ENCODE measurements at regions not wholly inside any gene's neighbourhood (a gene's known extent, or its start where the extent isn't known, plus 50 kb on each side); places are given as distances from the start of the nearest gene placed in this dataset.
A peak's percentile ranks its signal among the peaks of the same experiment; 100 is the strongest.
"Not testable (repeated sequence)": the region's sequence is repeated elsewhere in the genome, so short reads cannot be mapped to it uniquely, and the experiment has no call there.

DNA sequence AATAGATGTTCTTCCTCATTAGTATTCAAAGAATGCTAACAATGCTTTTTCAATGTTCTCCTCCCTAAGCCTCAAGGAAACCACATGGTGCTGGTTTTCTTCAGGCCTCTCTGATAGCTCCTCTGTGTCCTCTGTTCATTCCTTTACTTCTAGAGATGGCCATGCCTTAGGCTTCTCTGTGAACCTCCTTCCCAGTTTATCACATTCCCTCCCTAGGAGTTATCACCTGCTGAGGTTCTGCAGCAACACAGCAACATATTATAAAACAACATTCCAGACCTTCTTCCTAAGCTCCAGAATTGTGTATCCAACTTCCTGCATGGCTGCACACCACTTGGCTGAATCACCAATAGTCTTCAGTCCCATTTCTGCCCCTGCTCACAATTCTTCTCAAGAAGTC is 325.5 kb downstream of the IRS1 start:
- DNase-seq (ENCODE audit: low read depth): no peak

DNA sequence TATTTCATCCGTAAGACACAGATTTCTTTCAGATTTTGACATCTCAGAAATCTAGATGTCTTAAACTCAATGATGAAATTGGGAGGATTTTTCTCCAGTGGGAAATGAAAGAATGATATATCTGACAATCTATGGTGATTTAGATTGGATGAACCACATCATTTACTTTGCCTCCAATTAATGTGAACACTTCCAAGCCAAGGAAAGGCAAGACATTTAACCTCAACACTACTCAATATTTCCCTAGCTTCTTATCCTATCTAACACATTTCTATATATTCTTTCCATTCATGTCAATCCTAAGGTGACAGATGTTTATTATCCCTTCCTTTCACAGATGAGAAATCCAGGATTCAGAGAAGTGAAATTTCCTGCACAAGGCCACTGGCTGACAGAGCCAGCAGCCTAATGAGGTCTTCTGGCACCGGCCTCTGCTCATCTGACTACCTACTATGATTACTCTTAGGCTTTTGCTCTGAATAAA is 327.6 kb downstream of the IRS1 start:
- no peak for DNase-seq (ENCODE audit: low read depth)

- DNase-seq (ENCODE audit: low read depth): no peak
Observed at GRCh38 chr2:226467633-226468032, 332.0 kb downstream of the IRS1 start.

DNA sequence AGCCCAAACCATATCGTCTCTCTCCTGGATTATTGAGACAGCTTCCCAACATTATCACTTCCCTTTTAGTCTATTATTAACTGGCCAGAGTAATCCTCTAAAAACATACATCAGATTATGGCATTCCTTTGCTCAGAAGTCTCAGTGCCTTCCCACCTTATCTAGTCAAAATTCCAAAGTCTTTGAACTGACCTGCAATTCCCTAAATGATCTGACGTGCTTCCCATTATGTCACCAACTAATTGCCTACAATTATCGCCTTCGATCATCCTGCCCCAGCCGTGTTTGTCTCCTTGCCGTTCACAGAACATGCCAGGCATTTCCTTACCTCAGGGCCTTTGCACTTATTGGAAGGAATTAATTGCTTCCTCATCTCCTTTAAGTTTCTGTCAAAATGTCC is 332.4 kb downstream of the IRS1 start:
- no peak for DNase-seq (ENCODE audit: low read depth)

DNA sequence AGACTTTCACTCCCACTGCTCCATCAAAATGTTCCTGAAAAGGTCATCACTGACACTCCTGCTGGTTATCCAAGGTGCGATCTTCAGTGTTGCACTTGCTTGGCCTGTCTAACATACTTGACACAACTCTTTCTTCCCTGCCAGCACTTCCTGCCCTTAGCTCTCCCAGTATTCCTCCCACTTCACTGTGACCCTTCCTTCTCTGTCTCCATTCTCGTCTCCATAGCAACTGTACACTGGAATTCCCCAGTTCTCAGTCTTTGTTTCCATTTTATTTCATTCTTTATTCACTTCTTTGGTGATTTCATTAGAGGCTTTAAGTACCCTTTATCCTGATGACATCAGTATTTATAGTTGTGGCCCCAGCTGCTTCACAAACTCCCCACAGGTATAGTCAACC is 333.0 kb downstream of the IRS1 start:
- DNase-seq (ENCODE audit: low read depth): no peak

GRCh38 chr2:226466124-226466523 is 333.5 kb downstream of the IRS1 start:
- DNase-seq (ENCODE audit: low read depth): no peak

DNA sequence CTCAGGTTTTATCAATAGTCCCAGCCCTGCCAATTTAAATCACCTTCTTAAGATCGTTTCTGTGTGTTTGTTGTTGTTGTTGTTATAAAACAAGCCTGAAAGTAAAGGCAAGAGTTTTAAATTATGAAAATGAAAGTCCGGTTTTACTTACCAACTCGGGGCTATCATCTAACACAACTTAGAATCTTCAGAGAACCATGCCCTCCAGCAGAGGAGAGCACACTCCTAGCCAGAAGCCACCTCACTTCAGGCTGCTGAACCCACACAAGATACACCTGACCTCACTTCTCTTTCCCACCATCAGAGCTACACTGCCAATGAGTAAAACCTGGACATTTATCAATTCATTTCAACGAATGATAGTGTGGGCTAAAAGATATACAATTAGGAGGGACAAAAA is 335.2 kb downstream of the IRS1 start:
- DNase-seq (ENCODE audit: low read depth): no peak

DNA sequence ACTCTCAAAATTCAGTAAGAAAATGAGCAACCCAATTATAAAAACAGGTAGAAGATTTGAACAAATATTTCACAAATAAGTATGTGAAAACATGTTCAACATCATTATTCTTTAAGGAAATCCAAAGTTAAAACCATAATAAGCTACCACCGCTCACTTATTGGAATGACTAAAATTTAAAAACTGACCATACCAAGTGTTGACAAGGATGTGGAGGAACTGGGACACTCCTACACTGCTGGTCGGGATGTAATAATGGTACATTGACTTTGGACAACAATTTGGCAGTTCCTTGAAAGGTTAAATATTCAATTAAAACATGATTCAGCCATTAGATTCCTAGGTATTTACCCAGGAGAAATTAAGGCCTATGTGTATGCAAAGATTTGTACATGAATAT is 336.5 kb downstream of the IRS1 start:
- no peak for DNase-seq (ENCODE audit: low read depth)

DNA sequence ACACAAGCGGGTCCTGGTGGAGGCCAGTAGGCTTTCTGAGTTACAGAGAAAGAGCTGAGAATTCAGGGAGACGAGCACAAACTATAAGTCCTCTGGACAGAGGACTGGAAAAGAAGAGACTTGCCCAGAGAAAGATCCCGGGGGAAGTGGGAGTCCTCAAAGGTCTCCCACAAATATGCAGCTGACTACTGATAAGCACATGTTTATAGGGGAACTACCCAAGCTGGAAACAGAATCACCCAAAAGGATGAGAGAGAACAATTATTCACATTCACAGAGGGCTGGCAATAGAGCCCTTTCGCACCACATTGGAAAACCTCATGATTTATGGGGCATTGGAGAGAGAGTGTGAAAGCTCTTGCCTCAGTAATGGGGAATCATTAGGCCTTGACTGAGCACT is 337.6 kb downstream of the IRS1 start:
- no peak for DNase-seq (ENCODE audit: low read depth)

DNA sequence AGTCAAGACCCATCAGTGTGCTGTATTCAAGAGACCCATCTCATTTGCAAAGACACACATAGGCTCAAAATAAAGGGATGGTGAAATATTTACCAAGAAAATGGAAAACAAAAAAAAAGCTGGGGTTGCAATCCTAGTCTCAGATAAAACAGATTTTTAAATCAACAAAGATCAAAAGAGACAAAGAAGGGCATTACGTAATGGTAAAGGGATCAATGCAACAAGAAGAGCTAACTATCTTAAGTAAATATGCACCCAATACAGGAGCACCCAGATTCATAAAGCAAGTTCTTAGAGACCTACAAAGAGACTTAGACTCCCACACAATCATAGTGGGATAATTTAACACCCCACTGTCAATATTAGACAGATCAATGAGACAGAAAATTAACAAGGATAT is 343.5 kb downstream of the IRS1 start:
- DNase-seq (ENCODE audit: low read depth): not testable (repeated sequence)

- DNase-seq (ENCODE audit: low read depth): no peak
Observed at GRCh38 chr2:226452768-226453167, 346.9 kb downstream of the IRS1 start.

- DNase-seq (ENCODE audit: low read depth): no peak
Observed at GRCh38 chr2:226451486-226451885, 348.1 kb downstream of the IRS1 start.

DNA sequence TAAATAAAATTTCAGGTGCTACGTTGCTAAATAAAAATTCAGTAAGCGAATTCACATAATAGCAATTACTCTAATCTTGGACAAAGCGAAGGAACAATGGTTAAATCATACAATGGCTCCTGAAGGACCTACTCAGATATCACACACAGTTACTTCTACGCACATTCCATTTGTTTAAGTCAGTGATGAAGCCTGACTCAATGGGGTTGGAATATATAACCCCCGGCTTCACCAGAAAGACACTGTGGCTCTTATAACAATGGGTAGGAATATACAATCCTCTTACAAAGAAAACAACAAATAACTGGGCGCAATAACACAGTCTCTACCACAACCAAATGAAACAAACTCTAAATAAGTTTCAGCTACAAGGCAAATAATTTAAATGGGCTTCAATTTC is 349.5 kb downstream of the IRS1 start:
- DNase-seq (ENCODE audit: low read depth): no peak

GRCh38 chr2:226447338-226448300 is 352.0 kb downstream of the IRS1 start:
- DNase-seq (ENCODE audit: low read depth): peak; percentile 84

DNA sequence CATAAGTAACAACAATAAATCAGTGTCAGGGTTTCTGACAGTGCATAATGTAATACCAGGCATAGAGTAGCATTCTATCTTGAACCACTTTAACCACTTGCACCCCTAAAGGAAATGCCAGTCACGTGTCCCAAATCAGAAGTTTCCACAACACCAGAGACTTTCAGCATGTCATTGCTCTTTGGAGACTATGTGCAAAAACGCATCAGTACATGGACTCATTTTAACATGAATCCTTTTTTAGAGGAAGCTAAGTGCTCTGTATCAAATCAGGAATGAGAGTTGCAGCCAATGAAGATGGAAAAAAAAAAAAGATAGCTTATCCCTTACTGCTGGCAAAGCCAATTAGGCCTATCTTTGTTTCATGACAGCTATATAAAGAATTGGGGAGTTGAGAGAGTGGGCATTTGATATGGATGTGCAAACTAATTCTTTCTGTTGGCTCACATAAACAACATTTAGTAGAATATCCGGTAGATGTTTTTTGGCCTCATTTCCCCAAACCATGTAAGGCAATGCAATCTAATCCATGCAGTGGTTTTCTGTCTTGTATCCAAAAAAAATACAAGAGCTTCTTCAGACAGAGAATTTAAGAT is 353.1 kb downstream of the IRS1 start:
- DNase-seq (ENCODE audit: low read depth): no peak

DNA sequence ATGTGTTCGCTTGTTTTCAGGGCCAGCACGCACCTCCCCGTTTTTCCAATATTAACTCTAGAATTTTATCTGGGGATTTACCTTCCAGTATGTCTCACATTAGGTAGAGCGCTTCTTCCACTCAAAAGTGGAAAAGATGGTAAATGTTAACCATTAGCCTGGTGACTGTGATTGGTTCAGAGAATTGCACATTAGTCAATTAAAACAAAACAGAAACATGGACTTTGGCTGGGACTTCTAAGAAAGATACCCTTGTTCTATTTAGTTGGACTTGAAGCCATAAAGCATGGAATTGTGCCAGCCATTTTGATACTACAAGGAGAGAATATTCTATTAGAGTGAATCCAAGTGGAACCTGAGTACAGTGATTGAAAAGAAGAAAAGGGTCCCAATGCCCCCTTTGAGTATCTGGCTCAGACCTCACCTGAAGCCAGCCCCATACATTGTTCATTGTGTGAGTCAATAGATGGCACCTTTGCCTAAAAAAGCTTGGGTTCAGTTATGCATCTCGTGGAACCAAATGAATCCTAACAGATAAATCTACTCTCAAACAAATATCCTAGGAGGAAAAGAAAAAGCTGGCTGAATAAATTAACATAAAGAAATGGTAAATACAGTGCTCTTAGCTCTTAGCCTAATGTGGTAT is 354.3 kb downstream of the IRS1 start:
- DNase-seq (ENCODE audit: low read depth): no peak

DNA sequence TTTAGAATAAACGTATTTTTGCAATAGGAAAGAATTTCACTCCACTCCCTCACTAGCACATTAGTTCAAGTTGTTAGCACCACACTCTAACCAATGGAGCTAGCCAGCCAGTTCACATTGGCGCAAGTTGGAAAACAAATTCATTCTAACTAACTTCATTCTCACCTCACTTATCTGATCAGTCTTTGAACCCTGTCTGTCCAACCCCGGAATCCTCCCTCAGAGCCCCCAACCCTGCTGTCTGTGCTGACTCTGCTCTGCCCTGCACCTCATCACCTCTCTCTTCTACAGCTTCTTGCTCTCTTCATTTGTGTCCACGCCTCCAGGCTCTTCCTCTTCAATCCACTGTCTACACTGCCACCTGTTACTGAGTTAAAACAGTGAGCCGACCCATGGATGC is 356.5 kb downstream of the IRS1 start:
- no peak for DNase-seq (ENCODE audit: low read depth)

GRCh38 chr2:226440127-226440918 is 359.3 kb downstream of the IRS1 start:
- DNase-seq (ENCODE audit: low read depth): peak; percentile 56

GRCh38 chr2:226439337-226439736 is 360.3 kb downstream of the IRS1 start:
- no peak for DNase-seq (ENCODE audit: low read depth)

DNA sequence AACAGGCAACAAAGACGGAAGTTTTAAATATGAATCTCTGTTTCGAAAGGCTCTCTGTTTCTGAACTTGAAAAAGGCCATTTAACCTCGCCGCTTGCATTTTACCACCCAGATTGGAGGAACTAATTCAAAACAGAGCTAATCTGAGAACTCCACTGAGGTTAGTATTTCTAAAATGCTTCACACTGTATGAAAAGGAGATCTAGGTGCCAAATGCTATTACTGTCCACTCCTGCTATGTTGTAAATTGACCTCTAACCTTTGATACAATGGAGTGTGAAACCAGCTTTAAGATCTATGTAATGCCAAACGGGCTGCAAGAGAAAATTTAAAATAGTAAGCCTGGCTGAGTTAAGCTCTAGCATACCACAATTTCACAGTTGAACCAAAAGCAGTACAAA is 364.5 kb downstream of the IRS1 start:
- no peak for DNase-seq (ENCODE audit: low read depth)

DNA sequence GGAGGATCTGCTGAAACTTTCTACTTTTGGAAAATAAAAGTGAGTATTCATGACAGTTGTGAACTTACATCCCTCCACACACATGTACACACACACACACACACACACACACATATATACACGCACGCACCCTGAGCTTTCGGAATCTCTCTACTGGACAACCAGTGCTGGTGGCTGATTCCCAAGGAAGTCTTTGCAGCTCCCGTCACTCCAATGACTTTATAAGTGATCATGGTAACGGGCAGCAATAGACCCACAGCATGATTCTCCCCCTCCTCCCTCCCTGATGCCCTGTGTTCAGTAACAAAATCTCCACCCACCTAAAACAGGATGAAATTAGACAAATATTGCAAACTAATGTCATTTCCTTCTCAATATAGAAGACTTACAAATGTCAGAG is 364.9 kb downstream of the IRS1 start:
- no peak for DNase-seq (ENCODE audit: low read depth)

GRCh38 chr2:226431288-226431948 is 368.2 kb downstream of the IRS1 start:
- DNase-seq (ENCODE audit: low read depth): peak; percentile 85

Measured in HS-5 (cell line).